VCaP (cell line): ENCODE measurements at regions not wholly inside any gene's neighbourhood (a gene's known extent, or its start where the extent isn't known, plus 50 kb on each side); places are given as distances from the start of the nearest gene placed in this dataset.

ENCODE experiments used
- H3K27ac ChIP-seq: fragments of 450-650 bp; 2 replicates; pipeline ENCODE4 v1.5.1; 2017
- CTCF ChIP-seq: fragments of 450-650 bp; conservative IDR thresholded peaks from 2 replicates; pipeline ENCODE4 v1.5.1; 2017; ENCODE audit warnings: mild to moderate bottlenecking, moderate library complexity

- TF ChIP-seq CTCF, result no peak
- no peak overlapping the region for H3K27ac ChIP-seq
Observed at GRCh38 chr2:5839550-5839949, 147.4 kb downstream of the SOX11 start.

- no peak for TF ChIP-seq CTCF
- no peak overlapping the region for H3K27ac ChIP-seq
Observed at GRCh38 chr2:5841126-5841525, 148.9 kb downstream of the SOX11 start.

- TF ChIP-seq CTCF, result no peak
- no peak overlapping the region for H3K27ac ChIP-seq
Observed at GRCh38 chr2:5842326-5842725, 150.1 kb downstream of the SOX11 start.

- no peak for TF ChIP-seq CTCF
- no peak overlapping the region for H3K27ac ChIP-seq
Observed at GRCh38 chr2:5845798-5846330, 153.7 kb downstream of the SOX11 start.

- no peak overlapping the region for H3K27ac ChIP-seq
- TF ChIP-seq CTCF, result no peak
Observed at GRCh38 chr2:5846881-5847280, 154.7 kb downstream of the SOX11 start.

GRCh38 chr2:5849562-5849961, 157.4 kb downstream of the SOX11 start:
- no peak for TF ChIP-seq CTCF
- no peak overlapping the region for H3K27ac ChIP-seq

- no peak for TF ChIP-seq CTCF
- H3K27ac ChIP-seq, result no peak overlapping the region
Observed at GRCh38 chr2:5851410-5851809, 159.2 kb downstream of the SOX11 start.

- no peak for TF ChIP-seq CTCF
- no peak overlapping the region for H3K27ac ChIP-seq
Observed at GRCh38 chr2:5854797-5855196, 162.6 kb downstream of the SOX11 start.
